ENCODE measurements at regions not wholly inside any gene's neighbourhood (a gene's known extent, or its start where the extent isn't known, plus 50 kb on each side); places are given as distances from the start of the nearest gene placed in this dataset.

- TF ChIP-seq CTCF (IDR thresholded peaks at IDR 0.05) = no peak
- no peak for TF ChIP-seq POLR2A (IDR thresholded peaks at IDR 0.05)
These were observed 469.9 kb downstream of the PCDH10 start for GRCh38 chr4:133618963-133619362.
